NB4 (cell line): ENCODE measurements at regions not wholly inside any gene's neighbourhood (a gene's known extent, or its start where the extent isn't known, plus 50 kb on each side); places are given as distances from the start of the nearest gene placed in this dataset.
"Not testable (repeated sequence)": the region's sequence is repeated elsewhere in the genome, so short reads cannot be mapped to it uniquely, and the experiment has no call there.

Experiments used
- DNase-seq: peaks from one replicate; pipeline ENCODE4 v3.0.0; 2010; ENCODE audit warnings: low read depth
- H3K4me3 ChIP-seq: one replicate; pipeline ENCODE4 v1.5.1; 2011; ENCODE audit warnings: mild to moderate bottlenecking, low read depth, low read length, moderate library complexity
- CTCF ChIP-seq: IDR thresholded peaks from one replicate; pipeline ENCODE4 v1.5.1; 2012; ENCODE audit warnings: low read depth, low read length
- MAX ChIP-seq: IDR thresholded peaks from 2 replicates; pipeline ENCODE4 v1.6.1; 2011; ENCODE audit warnings: low read depth, low read length
- MYC ChIP-seq: IDR thresholded peaks from 2 replicates; pipeline ENCODE4 v1.6.1; 2011; ENCODE audit warnings: low read depth, low read length
- POLR2A ChIP-seq: IDR thresholded peaks from 2 replicates; pipeline ENCODE4 v1.6.1; 2011; ENCODE audit warnings: mild to moderate bottlenecking; ENCODE audit not compliant: insufficient read length; ENCODE audit errors: extremely low read depth

GRCh38 chr3:152210697-152211096, 58.0 kb upstream of the MBNL1 start:
- TF ChIP-seq CTCF: no peak
- TF ChIP-seq MAX: no peak
- no peak for TF ChIP-seq POLR2A
- no peak for TF ChIP-seq MYC
- no peak for DNase-seq
- no peak overlapping the region for H3K4me3 ChIP-seq

GRCh38 chr3:152211655-152212054, 57.1 kb upstream of the MBNL1 start:
- H3K4me3 ChIP-seq: no peak overlapping the region
- DNase-seq: no peak
- TF ChIP-seq POLR2A (no peak), MAX (no peak), CTCF (no peak), MYC (no peak)

- no peak for TF ChIP-seq POLR2A
- no peak for TF ChIP-seq MAX
- no peak for TF ChIP-seq MYC
- no peak for TF ChIP-seq CTCF
- H3K4me3 ChIP-seq: no peak overlapping the region
- DNase-seq: peak; percentile 51
Observed at GRCh38 chr3:152213203-152213602, 55.5 kb upstream of the MBNL1 start.

- TF ChIP-seq MAX (no peak), MYC (no peak), POLR2A (no peak), CTCF (no peak)
- no peak for DNase-seq
- H3K4me3 ChIP-seq: no peak overlapping the region
Observed at GRCh38 chr3:152213938-152214337, 54.8 kb upstream of the MBNL1 start.

- not testable (repeated sequence) for H3K4me3 ChIP-seq, DNase-seq
Observed at GRCh38 chr3:152216960-152217865, 51.5 kb upstream of the MBNL1 start.

- no peak for DNase-seq
- no peak for TF ChIP-seq POLR2A
- no peak for TF ChIP-seq MAX
- TF ChIP-seq CTCF: no peak
- TF ChIP-seq MYC: no peak
- H3K4me3 ChIP-seq: no peak overlapping the region
Observed at GRCh38 chr3:152218602-152219001, 50.1 kb upstream of the MBNL1 start.
